ENCODE measurements at regions not wholly inside any gene's neighbourhood (a gene's known extent, or its start where the extent isn't known, plus 50 kb on each side); places are given as distances from the start of the nearest gene placed in this dataset.

GRCh38 chr5:143561219-143561618 is 157.7 kb upstream of the NR3C1 start:
- Histone ChIP-seq H3K9me2 (replicated peaks; ENCODE audit: insufficient read depth, low read length) (no peaks in the 10 kb centered on the region), H3F3A (ENCODE audit: insufficient read depth, low read length) (0 out of 2 replicates have a peak, but pooled peaks cover 5% of the 10 kb centered on the region), H3K9ac (ENCODE audit: low read length) (no peak overlapping the region), H2AFZ (ENCODE audit: low read length) (no peak overlapping the region), H3K4me1 (ENCODE audit: low read length) (peaks cover 13% of the 10 kb centered on the region), H3K9me3 (replicated peaks; ENCODE audit: insufficient read depth, low read length) (no peaks in the 10 kb centered on the region), H3K4me2 (ENCODE audit: low read depth, low read length) (no peak overlapping the region), H3K27ac (ENCODE audit: low read length) (no peak overlapping the region), H3K4me3 (ENCODE audit: low read length) (no peak overlapping the region), H3K79me2 (ENCODE audit: low read length) (no peaks in the 10 kb centered on the region), H3K27me3 (replicated peaks; ENCODE audit: insufficient read depth, low read length) (no peaks in the 10 kb centered on the region), H4K20me1 (ENCODE audit: insufficient read depth, low read length) (no peaks in the 10 kb centered on the region), H3K36me3 (replicated peaks; ENCODE audit: insufficient read depth, low read length) (no peaks in the 10 kb centered on the region)
- DNase-seq: no peak
- TF ChIP-seq CTCF (IDR thresholded peaks at IDR 0.05; ENCODE audit: low read length) (no peak), EZH2phosphoT487 (IDR thresholded peaks at IDR 0.05; ENCODE audit: low read length) (no peak), EZH2 (optimal IDR thresholded peaks at IDR 0.05; ENCODE audit: low read depth, low read length) (no peak)

GRCh38 chr5:143560378-143560777 is 156.9 kb upstream of the NR3C1 start:
- H3K4me1 ChIP-seq (ENCODE audit: low read length): peaks cover 13% of the 10 kb centered on the region
- no peaks in the 10 kb centered on the region for H3K79me2 ChIP-seq (ENCODE audit: low read length)
- no peak for DNase-seq
- no peak overlapping the region for H3K9ac ChIP-seq (ENCODE audit: low read length)
- H3K4me3 ChIP-seq (ENCODE audit: low read length): no peak overlapping the region
- H3K27me3 ChIP-seq (replicated peaks; ENCODE audit: insufficient read depth, low read length): no peaks in the 10 kb centered on the region
- 0 out of 2 replicates have a peak, but pooled peaks cover 5% of the 10 kb centered on the region for H3F3A ChIP-seq (ENCODE audit: insufficient read depth, low read length)
- TF ChIP-seq CTCF (IDR thresholded peaks at IDR 0.05; ENCODE audit: low read length): no peak
- TF ChIP-seq EZH2 (optimal IDR thresholded peaks at IDR 0.05; ENCODE audit: low read depth, low read length): no peak
- TF ChIP-seq EZH2phosphoT487 (IDR thresholded peaks at IDR 0.05; ENCODE audit: low read length): no peak
- H3K27ac ChIP-seq (ENCODE audit: low read length): no peak overlapping the region
- H3K4me2 ChIP-seq (ENCODE audit: low read depth, low read length): no peak overlapping the region
- no peaks in the 10 kb centered on the region for H3K9me2 ChIP-seq (replicated peaks; ENCODE audit: insufficient read depth, low read length)
- H4K20me1 ChIP-seq (ENCODE audit: insufficient read depth, low read length): no peaks in the 10 kb centered on the region
- no peak overlapping the region for H2AFZ ChIP-seq (ENCODE audit: low read length)
- H3K9me3 ChIP-seq (replicated peaks; ENCODE audit: insufficient read depth, low read length): no peaks in the 10 kb centered on the region
- no peaks in the 10 kb centered on the region for H3K36me3 ChIP-seq (replicated peaks; ENCODE audit: insufficient read depth, low read length)

- Histone ChIP-seq H3K9me3 (replicated peaks; ENCODE audit: insufficient read depth, low read length) (no peaks in the 10 kb centered on the region), H3K36me3 (replicated peaks; ENCODE audit: insufficient read depth, low read length) (no peaks in the 10 kb centered on the region), H3K9ac (ENCODE audit: low read length) (no peak overlapping the region), H3F3A (ENCODE audit: insufficient read depth, low read length) (0 out of 2 replicates have a peak, but pooled peaks cover 4% of the 10 kb centered on the region), H3K4me2 (ENCODE audit: low read depth, low read length) (no peak overlapping the region), H3K9me2 (replicated peaks; ENCODE audit: insufficient read depth, low read length) (no peaks in the 10 kb centered on the region), H3K27ac (ENCODE audit: low read length) (no peak overlapping the region), H3K79me2 (ENCODE audit: low read length) (no peaks in the 10 kb centered on the region), H3K27me3 (replicated peaks; ENCODE audit: insufficient read depth, low read length) (no peaks in the 10 kb centered on the region), H4K20me1 (ENCODE audit: insufficient read depth, low read length) (no peaks in the 10 kb centered on the region), H3K4me3 (ENCODE audit: low read length) (no peak overlapping the region), H3K4me1 (ENCODE audit: low read length) (peaks cover 11% of the 10 kb centered on the region), H2AFZ (ENCODE audit: low read length) (no peak overlapping the region)
- DNase-seq: no peak
- TF ChIP-seq CTCF (IDR thresholded peaks at IDR 0.05; ENCODE audit: low read length) (no peak), EZH2 (optimal IDR thresholded peaks at IDR 0.05; ENCODE audit: low read depth, low read length) (no peak), EZH2phosphoT487 (IDR thresholded peaks at IDR 0.05; ENCODE audit: low read length) (no peak)
Observed at GRCh38 chr5:143559586-143560109, 156.2 kb upstream of the NR3C1 start.

All from MM.1S (cell line).